LNCaP clone FGC (cell line): ENCODE measurements at regions not wholly inside any gene's neighbourhood (a gene's known extent, or its start where the extent isn't known, plus 50 kb on each side); places are given as distances from the start of the nearest gene placed in this dataset.

Experiments
- DNase-seq: peaks from one replicate; pipeline ENCODE4 v3.0.0-alpha.2; 2011; ENCODE audit warnings: low read depth
- H3K4me3 ChIP-seq: 2 replicates; pipeline ENCODE4 v1.5.1; 2011; ENCODE audit warnings: mild to moderate bottlenecking, low read depth, low read length, control low read depth
- CTCF ChIP-seq: IDR thresholded peaks from 2 replicates; pipeline ENCODE4 v1.5.1; 2012; ENCODE audit warnings: mild to moderate bottlenecking; ENCODE audit not compliant: control insufficient read depth, insufficient read depth; ENCODE audit errors: extremely low read depth

GRCh38 chr15:95584088-95584487 lies 746.4 kb upstream of the NR2F2 start:
- TF ChIP-seq CTCF: no peak
- DNase-seq: no peak
- no peak overlapping the region for H3K4me3 ChIP-seq

GRCh38 chr15:95588056-95588455 lies 742.4 kb upstream of the NR2F2 start:
- TF ChIP-seq CTCF: no peak
- no peak for DNase-seq
- H3K4me3 ChIP-seq: no peak overlapping the region

- no peak for DNase-seq
- no peak overlapping the region for H3K4me3 ChIP-seq
- no peak for TF ChIP-seq CTCF
Observed at GRCh38 chr15:95590533-95591044, 739.9 kb upstream of the NR2F2 start.

- no peak for DNase-seq
- TF ChIP-seq CTCF: no peak
- H3K4me3 ChIP-seq: no peak overlapping the region
Observed at GRCh38 chr15:95591270-95591669, 739.2 kb upstream of the NR2F2 start.

GRCh38 chr15:95591886-95592285 lies 738.6 kb upstream of the NR2F2 start:
- H3K4me3 ChIP-seq: no peak overlapping the region
- TF ChIP-seq CTCF: no peak
- DNase-seq: no peak

GRCh38 chr15:95594496-95594895 lies 736.0 kb upstream of the NR2F2 start:
- no peak for DNase-seq
- TF ChIP-seq CTCF: no peak
- H3K4me3 ChIP-seq: no peak overlapping the region

- DNase-seq: no peak
- no peak overlapping the region for H3K4me3 ChIP-seq
- TF ChIP-seq CTCF: no peak
Observed at GRCh38 chr15:95595759-95596158, 734.7 kb upstream of the NR2F2 start.
